Ovary (tissue), 7 donors: ENCODE measurements at regions not wholly inside any gene's neighbourhood (a gene's known extent, or its start where the extent isn't known, plus 50 kb on each side); places are given as distances from the start of the nearest gene placed in this dataset.

Experiments
- DNase-seq, 5 donors: peaks; one replicate each; pipeline ENCODE4 v3.0.0-alpha.2; 2019 to 2020
- H3K27ac ChIP-seq, 2 donors: fragments of 200-600 bp; one replicate each; pipeline versions ENCODE4 v1.5.1 to v1.8.0; 2019 to 2022
- H3K27me3 ChIP-seq: fragments of 200-600 bp; one replicate; pipeline ENCODE4 v1.8.0; 2022
- H3K36me3 ChIP-seq: fragments of 200-600 bp; sonication (generic); one replicate; pipeline ENCODE4 v1.5.1; 2019
- H3K4me1 ChIP-seq: one replicate; pipeline ENCODE4 v1.8.1; 2013; ENCODE audit warnings: mild to moderate bottlenecking, moderate library complexity; ENCODE audit not compliant: insufficient read depth
- H3K4me3 ChIP-seq: fragments of 200-600 bp; sonication (generic); one replicate; pipeline ENCODE4 v1.5.1; 2017
- H3K9me3 ChIP-seq, 2 donors: fragments of 200-600 bp in 1 of 2; sonication (generic) in 1 of 2; one replicate each; pipeline versions ENCODE4 v1.5.1 to v1.8.1; 2013 to 2019; ENCODE audit warnings: mild to moderate bottlenecking in 1 of 2, moderate library complexity in 1 of 2
- EP300 ChIP-seq: sonication (generic); formaldehyde crosslinking; IDR thresholded peaks from one replicate; pipeline ENCODE4 v1.6.1; 2017; ENCODE audit warnings: antibody characterized with exemption
- POLR2A ChIP-seq: fragments of 450-650 bp; IDR thresholded peaks from one replicate; pipeline ENCODE4 v1.6.1; 2017; ENCODE audit warnings: antibody characterized with exemption, mild to moderate bottlenecking, moderate library complexity
- WGBS, 3 donors: extraction: QIAGEN DNeasy Blood & Tissue Kit in 1 of 3; methylation state at CpG; one replicate each; pipeline versions ENCODE4 v1.1.5 to v1.1.7; 2013 to 2017; 5-methylcytosine and 5-hydroxymethylcytosine counted together
- intact Hi-C, 4 donors: fragments of 100-400 bp; cut with DNase I; formaldehyde crosslinking; loops; one replicate each; pipeline versions ENCODE4 v1.11.0 to v1.15.1; 2022 to 2023
- TF ChIP-seq, protein P1 (sequence below), 3 donors: fragments of 450-650 bp in 2 of 3; fragments of 200-600 bp in 1 of 3; IDR thresholded peaks; one replicate each; pipeline versions ENCODE4 v1.5.1 to v1.8.0; 2016 to 2022; ENCODE audit warnings: antibody characterized with exemption in 3 of 3, mild to moderate bottlenecking in 1 of 3
- donor health status: DM: no; HTN: no; CAD: no; lungs with moderate emphysema.
- donor health status: DM: no; HTN: no; CAD: no.
- donor health status: Bipolar disorder and iron deficiency.
- donor health status: DM: no; HTN: no; CAD: no.
- donor health status: DM: yes; HTN: yes; CAD: no.

DNA sequence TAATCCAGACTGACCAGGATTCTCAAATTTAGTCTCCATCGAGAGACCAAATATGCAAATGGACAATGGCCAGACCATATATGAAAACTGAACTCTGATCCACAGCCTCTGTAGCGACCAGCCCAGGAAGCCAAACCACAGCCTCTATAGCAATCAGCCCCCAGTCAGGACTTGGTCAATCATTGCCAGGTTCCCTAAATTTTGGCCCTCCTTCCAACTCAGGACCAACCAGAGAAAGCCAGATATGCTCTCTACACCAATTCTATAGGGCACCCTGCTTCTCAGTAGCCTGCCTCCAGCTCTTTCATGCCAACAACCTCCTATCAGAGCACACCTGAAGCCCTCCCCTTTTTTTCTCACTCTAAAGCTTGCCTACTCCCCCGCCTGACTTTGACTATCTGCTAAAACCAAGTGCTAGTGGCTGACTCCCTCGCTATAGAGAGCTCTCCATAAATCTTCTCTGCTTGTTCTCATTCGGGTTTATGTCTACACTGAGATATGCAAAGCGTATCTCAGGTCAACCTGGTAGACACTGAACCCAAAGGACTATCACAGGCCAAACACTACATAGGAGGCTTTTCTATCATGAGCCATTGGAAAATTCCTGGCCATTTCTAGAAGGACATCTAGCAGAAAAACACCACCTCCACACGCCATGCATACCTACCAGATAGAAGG lies 110.5 kb upstream of the FUT8 start:
- Histone ChIP-seq H3K4me3 (no peak overlapping the region), H3K36me3 (no peaks in the 10 kb centered on the region), H3K27me3 (no peaks in the 10 kb centered on the region), H3K9me3 (no peaks in the 10 kb centered on the region), H3K4me1 (no peaks in the 10 kb centered on the region), H3K27ac (no peak overlapping the region)
- no peak for DNase-seq
- intact Hi-C loops: no loop called here
- 87 to 92% (median 92%) methylated on average over 7 of the region's 7 CpGs for WGBS, 3 donors
- TF ChIP-seq EP300 (no peak), POLR2A (no peak)
- TF ChIP-seq, protein P1, sequence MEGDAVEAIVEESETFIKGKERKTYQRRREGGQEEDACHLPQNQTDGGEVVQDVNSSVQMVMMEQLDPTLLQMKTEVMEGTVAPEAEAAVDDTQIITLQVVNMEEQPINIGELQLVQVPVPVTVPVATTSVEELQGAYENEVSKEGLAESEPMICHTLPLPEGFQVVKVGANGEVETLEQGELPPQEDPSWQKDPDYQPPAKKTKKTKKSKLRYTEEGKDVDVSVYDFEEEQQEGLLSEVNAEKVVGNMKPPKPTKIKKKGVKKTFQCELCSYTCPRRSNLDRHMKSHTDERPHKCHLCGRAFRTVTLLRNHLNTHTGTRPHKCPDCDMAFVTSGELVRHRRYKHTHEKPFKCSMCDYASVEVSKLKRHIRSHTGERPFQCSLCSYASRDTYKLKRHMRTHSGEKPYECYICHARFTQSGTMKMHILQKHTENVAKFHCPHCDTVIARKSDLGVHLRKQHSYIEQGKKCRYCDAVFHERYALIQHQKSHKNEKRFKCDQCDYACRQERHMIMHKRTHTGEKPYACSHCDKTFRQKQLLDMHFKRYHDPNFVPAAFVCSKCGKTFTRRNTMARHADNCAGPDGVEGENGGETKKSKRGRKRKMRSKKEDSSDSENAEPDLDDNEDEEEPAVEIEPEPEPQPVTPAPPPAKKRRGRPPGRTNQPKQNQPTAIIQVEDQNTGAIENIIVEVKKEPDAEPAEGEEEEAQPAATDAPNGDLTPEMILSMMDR (IDR thresholded peaks at IDR 0.05): no peak

DNA sequence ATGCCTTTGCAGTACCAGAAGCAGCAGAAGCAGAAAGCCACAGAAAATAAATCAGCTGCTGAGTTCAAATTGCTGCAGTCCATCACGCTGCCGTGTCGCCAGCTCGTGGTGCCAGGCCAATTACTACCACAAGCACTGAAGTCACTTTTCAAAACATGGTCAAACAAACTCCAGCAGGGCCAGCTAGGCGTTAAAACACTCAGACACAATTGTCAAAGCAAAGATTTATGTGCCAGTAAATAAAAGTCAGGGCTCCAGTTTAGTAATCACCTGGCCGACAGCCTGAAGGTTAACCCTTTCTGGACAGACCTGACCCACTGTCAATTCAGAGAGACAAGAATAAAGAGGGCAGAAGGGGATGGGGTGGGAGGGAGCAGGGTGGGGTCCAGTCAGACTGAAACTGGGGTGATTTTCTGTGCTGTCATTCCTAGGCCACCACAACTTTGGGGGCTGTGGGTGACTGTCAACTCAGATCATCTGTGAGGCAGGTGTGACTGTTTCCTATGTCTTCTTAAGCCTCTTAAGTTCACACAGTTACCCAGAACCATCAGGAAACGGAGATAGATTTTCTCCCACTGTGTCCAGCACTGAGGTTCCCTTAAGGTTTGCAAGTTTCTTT lies 109.8 kb upstream of the FUT8 start:
- 68 to 71% (median 70%) methylated on average over 7 of the region's 7 CpGs for WGBS, 3 donors
- no peaks in the 10 kb centered on the region for H3K9me3 ChIP-seq
- no peaks in the 10 kb centered on the region for H3K36me3 ChIP-seq
- no peak for TF ChIP-seq EP300
- TF ChIP-seq POLR2A: no peak
- TF ChIP-seq, protein P1 (IDR thresholded peaks at IDR 0.05): no peak
- H3K27ac ChIP-seq: no peak overlapping the region
- DNase-seq: no peak
- H3K27me3 ChIP-seq: no peaks in the 10 kb centered on the region
- no peaks in the 10 kb centered on the region for H3K4me1 ChIP-seq
- no peak overlapping the region for H3K4me3 ChIP-seq
- intact Hi-C loops: no loop called here

DNA sequence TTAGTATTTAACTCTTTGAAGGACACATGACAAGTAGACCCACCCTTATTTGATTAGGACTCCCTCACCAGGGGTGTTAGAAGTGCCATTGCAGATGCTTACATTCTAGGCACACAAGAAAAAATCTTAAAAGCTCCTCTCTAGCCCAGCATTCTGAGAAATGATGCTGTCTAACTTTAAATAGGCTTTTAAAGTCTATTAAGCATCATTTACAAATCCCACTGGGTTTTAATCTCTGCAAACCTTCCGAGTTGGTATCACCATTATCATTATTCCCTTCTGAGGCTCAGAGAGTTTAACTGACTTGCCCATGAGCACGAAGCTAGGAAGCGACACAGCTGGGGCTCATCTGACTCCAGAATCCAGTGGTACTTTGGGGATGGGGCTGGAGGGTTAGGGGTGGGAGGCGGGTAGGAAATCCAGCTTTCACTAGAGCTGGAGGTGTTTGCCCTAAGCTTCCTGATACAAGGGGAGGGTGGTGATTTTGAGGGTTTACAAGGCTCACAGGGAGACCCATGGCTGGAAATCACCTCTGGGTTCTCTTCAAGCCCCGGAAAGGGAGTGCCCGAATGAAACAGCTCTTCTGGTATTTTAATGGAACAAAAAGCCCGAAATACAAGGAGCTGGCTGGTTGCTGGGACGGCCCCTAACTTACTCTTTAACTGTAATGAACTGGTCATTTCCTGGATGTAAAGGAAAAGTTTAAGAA lies 109.2 kb upstream of the FUT8 start:
- Histone ChIP-seq H3K9me3 (no peaks in the 10 kb centered on the region), H3K36me3 (no peaks in the 10 kb centered on the region), H3K4me3 (no peak overlapping the region), H3K27me3 (no peaks in the 10 kb centered on the region), H3K27ac (no peak overlapping the region), H3K4me1 (no peaks in the 10 kb centered on the region)
- DNase-seq: no peak
- intact Hi-C loops: no loop called here
- TF ChIP-seq, protein P1 (IDR thresholded peaks at IDR 0.05): no peak
- TF ChIP-seq POLR2A (no peak), EP300 (no peak)
- WGBS, 3 donors: 47 to 53% (median 52%) methylated on average over 8 of the region's 8 CpGs

DNA sequence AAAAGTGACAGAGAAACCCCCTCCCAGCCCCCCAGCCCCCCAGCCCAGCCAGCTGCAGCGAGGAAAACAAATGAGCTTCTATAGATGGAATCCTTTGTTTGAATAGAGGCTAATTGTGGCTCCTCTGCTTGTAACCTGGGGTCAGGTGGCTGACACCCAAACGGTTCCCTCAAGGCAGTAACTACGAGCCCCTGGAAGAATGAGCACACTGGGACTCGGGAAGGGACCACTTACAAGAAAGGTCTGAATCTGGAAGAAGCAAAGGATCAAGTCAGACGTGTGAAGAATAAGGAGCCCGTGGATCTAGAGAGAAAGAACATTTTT lies 108.7 kb upstream of the FUT8 start:
- no peaks in the 10 kb centered on the region for H3K27me3 ChIP-seq
- intact Hi-C loops: no loop called here
- TF ChIP-seq, protein P1 (IDR thresholded peaks at IDR 0.05): no peak
- TF ChIP-seq EP300: no peak
- TF ChIP-seq POLR2A: no peak

More for the DNA sequence above, 108.7 kb upstream of the FUT8 start:
- no peaks in the 10 kb centered on the region for H3K36me3 ChIP-seq
- no peak overlapping the region for H3K27ac ChIP-seq
- WGBS, 3 donors: 47 to 56% (median 54%) methylated on average over 6 of the region's 6 CpGs
- H3K4me3 ChIP-seq: no peak overlapping the region
- no peak for DNase-seq
- H3K4me1 ChIP-seq: no peaks in the 10 kb centered on the region
- H3K9me3 ChIP-seq: no peaks in the 10 kb centered on the region
